NCI-H2227 (cell line): ENCODE measurements at regions not wholly inside any gene's neighbourhood (a gene's known extent, or its start where the extent isn't known, plus 50 kb on each side); places are given as distances from the start of the nearest gene placed in this dataset.
A peak's percentile ranks its signal among the peaks of the same experiment; 100 is the strongest.

Source experiments
- DNase-seq: peaks from one replicate; lab custom pipeline; 2025; ENCODE audit not compliant: unreplicated experiment; lab: John Stamatoyannopoulos, UW

- DNase-seq = no peak
Observed at GRCh38 chr13:62327367-62327766, 911.7 kb upstream of the PCDH20 start.

- no peak for DNase-seq
Observed at GRCh38 chr13:62324842-62325241, 909.2 kb upstream of the PCDH20 start.

GRCh38 chr13:62321895-62322294 lies 906.2 kb upstream of the PCDH20 start:
- DNase-seq = no peak

- DNase-seq = no peak
Observed at GRCh38 chr13:62321139-62321538, 905.5 kb upstream of the PCDH20 start.

- DNase-seq = peak; percentile 42
Observed at GRCh38 chr13:62320129-62321108, 904.8 kb upstream of the PCDH20 start.

- DNase-seq = no peak
Observed at GRCh38 chr13:62309904-62310303, 894.3 kb upstream of the PCDH20 start.

GRCh38 chr13:62305756-62306155 lies 890.1 kb upstream of the PCDH20 start:
- DNase-seq = no peak

GRCh38 chr13:62302341-62302740 lies 886.7 kb upstream of the PCDH20 start:
- DNase-seq = no peak

GRCh38 chr13:62299988-62300387 lies 884.3 kb upstream of the PCDH20 start:
- DNase-seq = no peak

GRCh38 chr13:62296812-62297211 lies 881.2 kb upstream of the PCDH20 start:
- no peak for DNase-seq

GRCh38 chr13:62294244-62294643 lies 878.6 kb upstream of the PCDH20 start:
- DNase-seq = no peak

- peak; percentile 22 for DNase-seq
Observed at GRCh38 chr13:62292714-62293480, 877.2 kb upstream of the PCDH20 start.

GRCh38 chr13:62290542-62290941 lies 874.9 kb upstream of the PCDH20 start:
- DNase-seq = no peak

- DNase-seq = no peak
Observed at GRCh38 chr13:62287764-62288163, 872.1 kb upstream of the PCDH20 start.

GRCh38 chr13:62280590-62280989 lies 864.9 kb upstream of the PCDH20 start:
- no peak for DNase-seq

GRCh38 chr13:62278271-62278670 lies 862.6 kb upstream of the PCDH20 start:
- DNase-seq = no peak

GRCh38 chr13:62251734-62252133 lies 836.1 kb upstream of the PCDH20 start:
- no peak for DNase-seq

GRCh38 chr13:62250501-62251201 lies 835.0 kb upstream of the PCDH20 start:
- DNase-seq = no peak

- no peak for DNase-seq
Observed at GRCh38 chr13:62246581-62246980, 830.9 kb upstream of the PCDH20 start.

- no peak for DNase-seq
Observed at GRCh38 chr13:62243106-62243505, 827.5 kb upstream of the PCDH20 start.

- no peak for DNase-seq
Observed at GRCh38 chr13:62234780-62235440, 819.3 kb upstream of the PCDH20 start.
